Activated CD8-positive, alpha-beta memory T cell treated with anti-CD3 and anti-CD28 coated beads for 1 hour (primary cell): ENCODE measurements at regions not wholly inside any gene's neighbourhood (a gene's known extent, or its start where the extent isn't known, plus 50 kb on each side); places are given as distances from the start of the nearest gene placed in this dataset.
"Not testable (repeated sequence)": the region's sequence is repeated elsewhere in the genome, so short reads cannot be mapped to it uniquely, and the experiment has no call there.

Experiments used
- DNase-seq, 2 donors: peaks; one replicate each; pipeline ENCODE4 v3.0.0-alpha.2; 2020; ENCODE audit warnings: low read depth in 1 of 2; ENCODE audit errors: extremely low read depth in 1 of 2

DNA sequence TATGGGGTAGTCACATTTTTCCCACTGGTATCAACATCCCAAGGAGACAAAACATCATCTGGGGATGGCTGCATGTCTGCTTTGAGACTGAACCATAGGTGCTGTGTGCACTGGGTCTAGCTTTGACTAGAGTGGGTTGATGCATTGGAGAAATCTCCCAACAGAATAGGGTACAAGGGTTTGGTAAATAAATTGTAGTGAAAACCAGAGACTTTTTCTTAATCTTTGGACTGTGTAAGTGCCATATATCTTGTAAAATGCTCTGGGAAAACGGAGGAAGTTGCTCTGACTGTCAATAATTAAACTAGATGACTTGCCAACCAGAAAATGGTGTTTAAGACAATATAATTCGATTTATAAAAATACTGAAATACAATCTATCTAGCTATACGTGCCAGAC lies 1064.0 kb upstream of the SLIT2 start:
- no peak for DNase-seq

DNA sequence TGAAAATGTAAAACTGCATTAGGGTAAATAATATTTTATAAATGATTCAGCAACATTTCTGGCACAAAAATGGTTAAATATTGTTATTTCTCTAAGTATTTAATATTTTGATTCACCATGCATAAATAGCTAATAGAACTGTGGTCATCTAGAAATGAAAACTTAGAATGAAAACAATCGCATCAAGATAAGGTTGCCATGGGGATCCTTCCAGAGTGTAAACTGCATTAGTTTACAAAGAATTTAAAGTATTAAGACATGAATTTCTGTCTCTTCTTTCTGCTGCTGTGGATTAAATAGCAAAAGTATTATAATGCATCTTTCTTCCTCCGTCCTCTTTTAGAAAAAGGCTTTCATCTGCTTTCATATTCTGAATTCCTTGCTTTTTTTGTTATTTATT lies 1064.6 kb upstream of the SLIT2 start:
- DNase-seq = no peak

GRCh38 chr4:19181631-19182030 lies 1070.1 kb upstream of the SLIT2 start:
- DNase-seq = not testable (repeated sequence)

DNA sequence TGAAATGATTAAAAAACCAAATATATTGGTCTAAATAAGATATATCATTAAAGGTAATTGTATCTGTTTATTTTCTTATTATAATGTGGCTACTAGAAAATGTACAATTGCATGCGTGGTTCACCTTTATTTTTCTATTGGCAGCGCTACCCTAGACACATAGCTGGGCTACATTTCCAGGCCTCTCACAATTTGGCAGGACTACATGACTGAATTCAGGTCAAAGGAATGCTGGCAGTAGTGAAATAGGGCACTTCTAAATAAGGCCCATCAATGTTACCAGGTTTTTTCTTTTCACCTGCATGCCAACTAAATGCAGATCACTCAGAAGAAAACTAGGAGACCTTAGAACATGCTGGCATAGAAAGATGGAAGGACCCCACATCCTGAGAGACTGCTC lies 1072.9 kb upstream of the SLIT2 start:
- no peak for DNase-seq

DNA sequence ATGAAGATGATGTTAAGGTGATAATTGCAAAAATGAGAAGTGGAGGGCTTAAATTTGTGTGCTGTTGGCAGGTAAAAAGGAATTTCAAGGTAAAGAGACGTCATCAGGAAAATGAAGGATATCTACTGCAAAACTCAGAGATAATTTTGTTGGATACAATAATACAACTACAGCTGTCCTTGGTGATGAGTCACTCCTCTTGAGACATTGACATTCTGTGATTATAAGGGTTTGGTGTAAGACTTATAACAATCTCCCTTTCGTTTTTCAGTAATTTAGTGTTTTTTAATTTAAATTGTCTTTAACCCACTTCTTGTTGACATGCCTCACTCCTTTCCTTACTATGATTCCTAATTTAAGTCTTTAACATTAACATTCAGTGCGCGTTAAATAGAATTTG lies 1074.1 kb upstream of the SLIT2 start:
- no peak for DNase-seq

- no peak for DNase-seq
Observed at GRCh38 chr4:19171832-19172231, 1079.9 kb upstream of the SLIT2 start.

DNA sequence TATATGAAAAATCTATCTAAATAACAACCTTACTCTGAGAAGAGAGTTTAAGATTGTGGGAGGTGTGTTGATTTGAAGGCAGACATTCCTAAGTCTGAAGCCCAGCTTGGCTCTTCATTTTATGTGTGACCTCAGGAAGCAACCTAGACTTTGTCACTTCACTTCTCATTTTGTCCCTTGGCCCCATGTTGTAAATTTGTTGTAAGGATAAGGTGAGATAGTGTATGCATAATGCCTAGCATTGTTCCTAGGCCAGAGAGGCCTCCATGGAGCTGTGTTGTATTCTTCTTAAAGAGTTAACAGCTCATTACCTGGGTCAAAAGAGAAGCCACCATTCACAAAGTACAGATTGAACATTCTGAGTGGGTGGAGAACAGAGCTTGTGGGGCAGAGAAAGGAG lies 1084.4 kb upstream of the SLIT2 start:
- no peak for DNase-seq

- no peak for DNase-seq
Observed at GRCh38 chr4:19164334-19164733, 1087.4 kb upstream of the SLIT2 start.

DNA sequence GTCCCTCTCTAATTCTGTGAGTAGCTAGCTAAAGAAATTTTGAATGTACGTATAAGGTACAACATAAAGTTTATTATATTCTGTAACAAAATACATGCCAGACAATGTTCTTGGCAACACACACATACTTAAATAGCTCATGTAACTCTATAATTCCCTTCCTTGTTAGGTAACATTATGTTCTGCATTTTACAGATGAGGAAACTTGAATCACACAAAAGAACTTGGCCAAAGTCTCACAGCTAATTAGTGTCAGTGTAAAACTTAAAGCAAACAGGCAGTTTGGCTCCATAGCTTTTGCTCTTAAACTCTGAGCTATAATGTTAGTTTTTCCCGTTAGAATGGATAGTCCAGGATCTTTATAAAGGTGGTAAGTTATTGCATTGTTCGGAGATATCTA lies 1091.8 kb upstream of the SLIT2 start:
- DNase-seq = no peak

GRCh38 chr4:19158107-19158809 lies 1093.4 kb upstream of the SLIT2 start:
- no peak for DNase-seq

DNA sequence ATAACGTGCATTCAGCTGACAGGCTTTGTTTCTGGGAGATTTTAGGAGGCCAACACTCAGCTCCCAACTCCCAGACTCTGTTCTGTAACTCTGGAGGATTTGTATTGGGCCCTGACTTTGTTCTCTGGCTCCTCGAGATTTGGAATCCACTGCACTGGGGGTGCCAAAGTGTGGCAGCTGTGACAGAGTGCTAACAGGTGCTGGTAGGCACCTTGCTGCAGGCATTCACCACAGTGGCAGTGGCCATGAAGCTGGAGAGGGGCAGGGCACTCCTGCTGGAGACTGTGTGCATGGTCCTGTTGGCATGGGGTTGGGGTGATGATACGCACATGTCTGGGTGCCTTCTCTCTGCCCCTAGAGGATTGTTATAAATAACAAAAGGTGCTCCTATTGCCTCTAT lies 1094.9 kb upstream of the SLIT2 start:
- DNase-seq = no peak

GRCh38 chr4:19155568-19155967 lies 1096.1 kb upstream of the SLIT2 start:
- DNase-seq = no peak

DNA sequence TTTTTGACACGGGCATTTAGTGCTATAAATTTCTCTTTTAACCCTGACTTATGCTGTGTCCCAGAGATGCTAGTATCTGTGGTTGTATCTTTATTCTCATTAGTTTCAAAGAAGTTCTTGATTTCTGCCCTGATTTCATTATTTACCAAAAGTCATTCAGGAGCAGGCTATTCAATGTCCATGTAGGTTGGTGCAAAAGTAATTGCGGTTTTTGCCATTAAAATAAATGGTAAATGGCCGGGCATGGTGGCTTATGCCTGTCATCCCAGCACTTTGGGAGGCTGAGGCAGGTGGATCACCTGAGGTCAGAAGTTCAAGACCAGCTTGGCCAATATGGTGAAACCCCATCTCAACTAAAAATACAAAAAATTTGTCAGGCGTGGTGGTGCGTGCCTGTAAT lies 1097.4 kb upstream of the SLIT2 start:
- DNase-seq = not testable (repeated sequence)

DNA sequence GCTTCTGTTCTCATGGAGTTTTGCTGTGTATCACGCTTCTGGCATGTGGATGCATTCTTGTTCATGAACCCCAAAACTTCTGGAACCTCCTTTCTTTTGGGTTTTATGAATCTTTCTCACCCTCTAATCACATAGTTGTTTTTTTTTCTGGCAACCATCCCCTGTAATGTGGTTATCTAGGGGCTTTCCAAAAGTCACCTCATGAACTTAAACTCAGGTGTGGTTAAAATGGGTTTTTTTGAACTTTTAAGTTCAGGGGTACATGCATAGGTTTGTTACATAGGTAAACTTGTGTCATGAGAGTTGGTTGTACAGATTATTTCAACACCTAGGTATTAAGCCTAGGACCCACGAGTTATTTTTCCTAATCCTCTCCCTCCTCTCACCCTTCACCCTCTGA lies 1099.4 kb upstream of the SLIT2 start:
- no peak for DNase-seq

- no peak for DNase-seq
Observed at GRCh38 chr4:19151684-19152083, 1100.0 kb upstream of the SLIT2 start.

- no peak for DNase-seq
Observed at GRCh38 chr4:19146038-19146437, 1105.7 kb upstream of the SLIT2 start.

- no peak for DNase-seq
Observed at GRCh38 chr4:19135895-19136633, 1114.5 kb upstream of the LCORL start.

DNA sequence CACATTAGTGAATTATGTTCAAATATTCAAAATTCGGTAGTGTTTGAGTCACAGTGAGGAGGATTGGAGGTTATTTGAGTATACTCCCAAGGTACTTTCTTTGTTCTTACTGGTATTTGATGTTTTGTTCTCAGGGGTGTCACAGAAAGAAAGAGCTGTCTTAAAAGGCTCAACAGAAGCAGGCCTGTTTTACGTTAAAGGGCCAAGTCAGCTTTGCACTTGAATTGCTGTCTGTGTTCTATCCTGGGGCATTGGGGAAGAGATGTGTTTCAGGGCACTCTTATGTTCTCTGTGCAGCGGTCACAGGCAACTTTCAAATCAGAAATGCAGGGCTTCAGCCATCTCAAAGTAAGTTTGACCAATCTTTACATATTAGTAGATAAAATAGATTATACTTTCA lies 1113.1 kb upstream of the LCORL start:
- DNase-seq = no peak

GRCh38 chr4:19133315-19133714 lies 1111.8 kb upstream of the LCORL start:
- DNase-seq = no peak

DNA sequence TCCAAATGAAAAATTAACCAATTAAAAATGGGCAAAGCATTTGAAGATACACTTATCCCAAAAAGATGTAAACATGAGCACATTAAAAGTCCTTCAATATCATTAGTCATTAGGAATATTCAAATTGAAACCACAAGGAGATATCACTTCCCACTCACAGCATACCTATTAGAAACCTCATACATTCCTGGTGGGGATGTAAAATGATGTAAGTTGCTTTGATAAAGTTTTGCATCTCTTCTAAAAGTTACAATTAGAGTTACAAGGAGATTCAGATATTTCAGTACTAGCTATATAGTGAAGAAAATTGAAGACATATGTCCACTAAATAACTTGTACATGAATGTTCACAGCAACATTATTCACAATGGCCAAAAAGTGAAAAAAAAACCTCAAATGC lies 1109.3 kb upstream of the LCORL start:
- DNase-seq = no peak

- DNase-seq = no peak
Observed at GRCh38 chr4:19128176-19128575, 1106.6 kb upstream of the LCORL start.

DNA sequence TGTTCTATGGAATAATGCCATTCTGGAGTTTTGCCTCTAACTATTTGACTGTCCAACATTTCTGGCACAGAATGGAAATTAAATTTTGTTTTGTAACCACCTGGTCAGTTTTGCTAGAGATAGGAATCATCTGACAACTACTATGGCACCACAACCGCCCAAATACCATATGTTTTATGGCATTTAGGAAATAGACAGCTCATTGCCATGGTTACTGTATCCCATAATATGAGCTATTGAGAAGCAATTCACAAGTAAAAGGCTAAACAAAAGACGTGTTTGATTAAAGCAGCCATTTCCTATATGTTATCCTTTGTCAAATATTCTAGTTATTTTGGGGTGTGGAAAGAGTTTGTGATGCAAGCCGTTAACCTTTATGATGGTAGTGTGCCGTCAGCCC lies 1105.3 kb upstream of the LCORL start:
- DNase-seq = no peak

DNA sequence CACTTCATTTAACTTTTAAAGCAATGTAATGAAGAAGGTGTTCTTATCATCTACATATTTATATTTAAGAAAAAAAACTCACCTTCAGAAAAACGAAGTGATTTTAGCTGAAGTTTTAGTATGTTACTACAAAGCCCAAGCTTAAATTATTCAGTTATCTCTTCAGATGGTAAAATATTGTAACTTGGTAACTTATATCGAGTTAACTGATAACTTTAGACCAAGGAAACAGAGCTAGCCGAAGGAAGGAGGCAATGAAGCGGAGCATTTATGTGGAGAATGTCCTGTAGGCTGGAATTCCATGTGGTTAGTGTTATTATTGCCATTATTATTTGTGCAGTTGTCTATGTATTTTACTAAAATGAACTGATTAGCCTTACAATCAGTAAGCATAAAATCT lies 1102.1 kb upstream of the LCORL start:
- no peak for DNase-seq
